OCI-LY1 (cell line): ENCODE measurements at regions not wholly inside any gene's neighbourhood (a gene's known extent, or its start where the extent isn't known, plus 50 kb on each side); places are given as distances from the start of the nearest gene placed in this dataset.

Source experiments
- H2AFZ ChIP-seq: fragments of 200-600 bp; sonication (generic), shearing (Covaris generic); 2 replicates; pipeline ENCODE4 v1.6.0; 2014; ENCODE audit warnings: antibody characterized with exemption, mild to moderate bottlenecking, low read length
- H3F3A ChIP-seq: fragments of 200-600 bp; sonication (generic), shearing (Covaris generic); 2 replicates; pipeline ENCODE4 v1.6.0; 2014; ENCODE audit warnings: mild to moderate bottlenecking, antibody characterized with exemption, low read length, moderate library complexity; ENCODE audit not compliant: insufficient read depth
- H3K27ac ChIP-seq: fragments of 200-600 bp; sonication (generic); 2 replicates; pipeline ENCODE4 v1.5.1; 2014; ENCODE audit warnings: low read length, mixed run types, mild to moderate bottlenecking, low read depth; ENCODE audit not compliant: poor library complexity, severe bottlenecking
- H3K27me3 ChIP-seq: fragments of 200-600 bp; sonication (generic); 2 replicates; pipeline ENCODE4 v1.6.0; 2014; ENCODE audit warnings: antibody characterized with exemption, mild to moderate bottlenecking, low read length, moderate library complexity; ENCODE audit not compliant: insufficient read depth
- H3K36me3 ChIP-seq: fragments of 200-600 bp; sonication (generic); 2 replicates; pipeline ENCODE4 v1.6.1; 2014; ENCODE audit warnings: mild to moderate bottlenecking, antibody characterized with exemption, low read length, moderate library complexity, mixed read lengths; ENCODE audit not compliant: insufficient read depth
- H3K4me1 ChIP-seq: fragments of 200-600 bp; sonication (generic); 2 replicates; pipeline ENCODE4 v1.5.1; 2014; ENCODE audit warnings: mild to moderate bottlenecking, low read length, moderate library complexity; ENCODE audit not compliant: insufficient read depth, severe bottlenecking
- H3K4me2 ChIP-seq: fragments of 200-600 bp; sonication (generic), shearing (Covaris generic); 2 replicates; pipeline ENCODE4 v1.6.1; 2014; ENCODE audit warnings: low read length
- H3K4me3 ChIP-seq: fragments of 200-600 bp; sonication (generic); 2 replicates; pipeline ENCODE4 v1.5.1; 2014; ENCODE audit warnings: low read length, low read depth, mild to moderate bottlenecking, mixed read lengths; ENCODE audit not compliant: poor library complexity, severe bottlenecking
- H3K79me2 ChIP-seq: fragments of 200-600 bp; shearing (Covaris generic); 2 replicates; pipeline ENCODE4 v1.6.1; 2016; ENCODE audit warnings: mixed run types, low read length, mixed read lengths; ENCODE audit not compliant: insufficient read depth
- H3K9ac ChIP-seq: fragments of 200-600 bp; sonication (generic), shearing (Covaris generic); 2 replicates; pipeline ENCODE4 v1.6.1; 2014; ENCODE audit warnings: mild to moderate bottlenecking, low read length, mixed read lengths
- H3K9me2 ChIP-seq: fragments of 200-600 bp; sonication (generic), shearing (Covaris generic); 2 replicates; pipeline ENCODE4 v1.6.1; 2014; ENCODE audit warnings: low read depth, mild to moderate bottlenecking, low read length, mixed read lengths
- H3K9me3 ChIP-seq: fragments of 200-600 bp; shearing (Covaris generic); 2 replicates; pipeline ENCODE4 v1.6.1; 2014; ENCODE audit warnings: low read length, mixed read lengths
- H4K20me1 ChIP-seq: fragments of 200-600 bp; sonication (generic), shearing (Covaris generic); 2 replicates; pipeline ENCODE4 v1.6.0; 2016; ENCODE audit warnings: mild to moderate bottlenecking, low read length; ENCODE audit not compliant: insufficient read depth
- CTCF ChIP-seq: fragments of 200-600 bp; sonication (generic), shearing (Covaris generic); IDR thresholded peaks from 2 replicates; pipeline ENCODE4 v1.5.1; 2017; ENCODE audit warnings: mild to moderate bottlenecking, antibody characterized with exemption, low read length, moderate library complexity, mixed read lengths
- EZH2 ChIP-seq: fragments of 200-600 bp; sonication (generic), shearing (Covaris generic); IDR thresholded peaks from 2 replicates; pipeline ENCODE4 v1.8.0; 2017; ENCODE audit warnings: borderline replicate concordance, mixed run types, mild to moderate bottlenecking, antibody characterized with exemption, low read length, moderate library complexity, mixed read lengths

GRCh38 chr3:35067750-35068149, 571.6 kb upstream of the ARPP21 start:
- Histone ChIP-seq H2AFZ (no peak overlapping the region), H3K9ac (no peak overlapping the region), H3K9me3 (no peaks in the 10 kb centered on the region), H3K4me2 (no peak overlapping the region), H3K79me2 (no peaks in the 10 kb centered on the region), H3F3A (no peaks in the 10 kb centered on the region), H3K4me1 (peaks cover 14% of the 10 kb centered on the region), H3K9me2 (no peaks in the 10 kb centered on the region), H3K27me3 (no peaks in the 10 kb centered on the region), H4K20me1 (no peaks in the 10 kb centered on the region), H3K27ac (no peak overlapping the region), H3K4me3 (no peak overlapping the region), H3K36me3 (no peaks in the 10 kb centered on the region)
- no peak for TF ChIP-seq EZH2
- no peak for TF ChIP-seq CTCF

- Histone ChIP-seq H4K20me1 (no peaks in the 10 kb centered on the region), H3K4me3 (no peak overlapping the region), H2AFZ (no peak overlapping the region), H3K9ac (no peak overlapping the region), H3K4me1 (peaks cover 2% of the 10 kb centered on the region), H3K9me2 (no peaks in the 10 kb centered on the region), H3K27ac (no peak overlapping the region), H3K9me3 (no peaks in the 10 kb centered on the region), H3K36me3 (no peaks in the 10 kb centered on the region), H3K27me3 (no peaks in the 10 kb centered on the region), H3F3A (no peaks in the 10 kb centered on the region), H3K79me2 (no peaks in the 10 kb centered on the region), H3K4me2 (no peak overlapping the region)
- TF ChIP-seq CTCF (no peak), EZH2 (no peak)
Measured at GRCh38 chr3:35070088-35070487, 569.2 kb upstream of the ARPP21 start.

GRCh38 chr3:35071772-35072171, 567.6 kb upstream of the ARPP21 start:
- Histone ChIP-seq H3K79me2 (no peaks in the 10 kb centered on the region), H2AFZ (peak overlapping the region; percentile 54; the same call in 1 of the 2 replicates), H3K4me2 (no peak overlapping the region), H3K9me3 (no peaks in the 10 kb centered on the region), H3K9ac (no peak overlapping the region), H3K27me3 (no peaks in the 10 kb centered on the region), H3K36me3 (no peaks in the 10 kb centered on the region), H3K4me3 (no peak overlapping the region), H3K27ac (no peak overlapping the region), H4K20me1 (no peaks in the 10 kb centered on the region), H3K9me2 (no peaks in the 10 kb centered on the region), H3F3A (no peaks in the 10 kb centered on the region), H3K4me1 (no peaks in the 10 kb centered on the region)
- TF ChIP-seq CTCF (no peak), EZH2 (no peak)
